Coronary artery (tissue), 2 donors: ENCODE measurements at regions not wholly inside any gene's neighbourhood (a gene's known extent, or its start where the extent isn't known, plus 50 kb on each side); places are given as distances from the start of the nearest gene placed in this dataset.

Experiments used
- DNase-seq: peaks from one replicate; pipeline ENCODE4 v3.0.0-alpha.2; 2017; ENCODE audit warnings: low spot score
- H3K27ac ChIP-seq, 2 donors: fragments of 200-600 bp; sonication (generic); one replicate each; pipeline ENCODE4 v1.5.1; 2016 to 2019
- H3K4me3 ChIP-seq: fragments of 200-600 bp; sonication (generic); 2 replicates; pipeline ENCODE4 v1.5.1; 2016; ENCODE audit warnings: mild to moderate bottlenecking, moderate library complexity
- CTCF ChIP-seq: fragments of 200-600 bp; sonication (generic); IDR thresholded peaks from one replicate; pipeline ENCODE4 v1.5.1; 2019; ENCODE audit warnings: antibody characterized with exemption

GRCh38 chr10:113287592-113287991 lies 265.3 kb upstream of the HABP2 start:
- no peak overlapping the region for H3K4me3 ChIP-seq
- no peak for DNase-seq
- no peak for TF ChIP-seq CTCF
- no peak overlapping the region for H3K27ac ChIP-seq

GRCh38 chr10:113290137-113290536 lies 262.7 kb upstream of the HABP2 start:
- Histone ChIP-seq H3K27ac (no peak overlapping the region), H3K4me3 (no peak overlapping the region)
- DNase-seq = no peak
- TF ChIP-seq CTCF = no peak

- no peak for DNase-seq
- no peak overlapping the region for H3K4me3 ChIP-seq
- no peak overlapping the region for H3K27ac ChIP-seq
- no peak for TF ChIP-seq CTCF
Measured at GRCh38 chr10:113291413-113291812, 261.4 kb upstream of the HABP2 start.

- DNase-seq = no peak
- Histone ChIP-seq H3K4me3 (no peak overlapping the region), H3K27ac (no peak overlapping the region)
- no peak for TF ChIP-seq CTCF
Measured at GRCh38 chr10:113292086-113292485, 260.8 kb upstream of the HABP2 start.

- DNase-seq = no peak
- no peak overlapping the region for H3K4me3 ChIP-seq
- H3K27ac ChIP-seq = no peak overlapping the region
- TF ChIP-seq CTCF = no peak
Measured at GRCh38 chr10:113292743-113293142, 260.1 kb upstream of the HABP2 start.

GRCh38 chr10:113293167-113293566 lies 259.7 kb upstream of the HABP2 start:
- H3K27ac ChIP-seq = no peak overlapping the region
- no peak overlapping the region for H3K4me3 ChIP-seq
- no peak for DNase-seq
- no peak for TF ChIP-seq CTCF

- Histone ChIP-seq H3K27ac (no peak overlapping the region), H3K4me3 (no peak overlapping the region)
- no peak for DNase-seq
- TF ChIP-seq CTCF = no peak
Measured at GRCh38 chr10:113294868-113295267, 258.0 kb upstream of the HABP2 start.
